HG02840 (cell line): ENCODE measurements at regions not wholly inside any gene's neighbourhood (a gene's known extent, or its start where the extent isn't known, plus 50 kb on each side); places are given as distances from the start of the nearest gene placed in this dataset.
"Not testable (repeated sequence)": the region's sequence is repeated elsewhere in the genome, so short reads cannot be mapped to it uniquely, and the experiment has no call there.

Experiments used
- ATAC-seq: cut with Tn5 transposase; IDR thresholded peaks from one replicate; pipeline ENCODE4 v1.9.1; 2021; ENCODE audit warnings: mild to moderate bottlenecking, moderate library complexity, moderate number of reproducible peaks; ENCODE audit not compliant: unreplicated experiment, low FRiP score

GRCh38 chr2:39879001-39879400, 99.9 kb upstream of the THUMPD2 start:
- ATAC-seq: not testable (repeated sequence)

DNA sequence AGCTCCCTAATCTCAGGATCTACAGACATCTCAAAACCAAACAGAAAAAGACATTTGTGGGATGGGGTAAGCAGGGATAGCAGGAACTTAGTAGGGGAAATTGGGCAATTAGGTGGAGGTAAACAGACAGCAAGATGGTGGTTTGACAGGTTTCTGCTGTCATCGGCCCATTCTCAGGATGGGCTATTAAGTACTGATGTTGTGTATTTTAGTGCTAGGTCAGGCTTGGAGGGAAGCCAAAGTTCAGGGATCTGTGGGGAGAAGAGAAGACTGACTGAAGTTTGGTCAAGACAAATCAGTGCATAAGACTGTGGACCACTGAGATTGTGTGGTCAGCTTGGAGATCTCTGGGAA, 96.8 kb upstream of the THUMPD2 start:
- no peak for ATAC-seq

DNA sequence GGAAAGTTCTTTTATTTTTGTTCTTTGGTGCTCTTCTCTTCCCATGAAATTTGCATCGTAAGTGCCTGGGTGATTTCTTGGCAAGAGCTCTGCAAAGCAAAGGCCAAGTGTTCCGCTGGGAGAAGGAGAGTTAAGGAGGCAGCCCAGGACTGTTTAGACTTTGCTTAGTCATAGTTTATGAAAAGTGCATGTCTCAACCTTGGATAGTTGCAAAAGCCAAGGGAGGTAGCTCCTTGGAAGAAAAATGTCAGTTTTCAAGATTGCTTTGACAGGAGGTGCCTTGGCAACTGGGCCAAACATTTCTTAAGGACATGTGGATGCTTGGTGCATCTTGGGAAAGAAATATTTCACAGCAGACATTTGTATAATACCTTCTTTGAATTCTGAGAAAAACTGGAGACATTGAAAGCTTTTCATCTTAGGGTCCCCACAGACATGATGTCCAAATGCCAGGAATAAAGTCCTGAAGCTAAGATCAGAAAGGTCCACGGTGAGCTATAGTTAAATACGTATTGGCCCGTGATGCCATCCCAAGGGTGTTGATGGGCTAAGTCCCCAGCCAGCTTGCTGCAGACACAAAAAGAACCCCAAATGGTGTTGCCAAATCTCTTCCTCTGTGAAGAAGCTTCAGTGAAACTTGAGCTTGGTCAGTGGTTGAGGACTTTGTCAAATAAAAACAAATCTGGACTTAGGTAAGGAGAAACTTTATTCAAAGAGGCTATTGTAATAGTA, 96.3 kb upstream of the THUMPD2 start:
- ATAC-seq: no peak

DNA sequence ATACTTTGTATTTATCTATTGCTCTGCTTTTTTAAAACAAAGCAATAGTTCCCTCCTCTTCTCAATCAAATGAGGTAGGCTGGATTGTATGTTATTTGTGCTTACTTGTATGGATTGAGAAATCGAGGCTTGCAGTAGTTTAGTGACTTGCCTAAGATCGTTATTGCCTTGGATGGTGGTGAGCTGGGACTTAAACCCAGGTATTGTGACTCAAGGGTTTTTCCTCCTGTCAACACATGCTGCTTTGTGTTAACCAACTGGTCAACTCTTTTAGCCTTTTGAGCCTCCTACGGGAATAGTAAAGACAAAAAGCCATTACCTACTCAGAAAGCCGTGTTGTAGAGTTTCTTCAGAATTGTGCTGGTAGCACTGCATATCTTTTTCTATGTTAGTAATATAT, 95.2 kb upstream of the THUMPD2 start:
- no peak for ATAC-seq

DNA sequence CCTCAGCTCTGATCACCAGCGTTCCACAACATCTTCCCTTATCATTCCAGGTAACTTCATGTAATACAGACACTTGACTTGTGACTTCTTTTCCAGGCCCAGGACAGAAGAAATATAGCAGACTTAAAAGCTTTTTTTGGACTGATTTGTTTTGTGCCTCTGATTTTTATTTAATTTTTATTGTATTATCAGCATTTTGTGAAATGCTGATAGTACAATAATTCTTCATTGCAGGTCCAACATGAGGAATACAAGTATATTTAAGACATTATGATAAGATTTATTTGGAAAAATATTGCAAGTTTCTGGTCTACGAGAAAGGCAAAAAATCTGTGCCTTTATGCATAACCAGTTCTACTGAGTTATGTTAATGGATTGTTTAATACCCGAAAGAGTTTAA, 94.5 kb upstream of the THUMPD2 start:
- ATAC-seq: no peak

DNA sequence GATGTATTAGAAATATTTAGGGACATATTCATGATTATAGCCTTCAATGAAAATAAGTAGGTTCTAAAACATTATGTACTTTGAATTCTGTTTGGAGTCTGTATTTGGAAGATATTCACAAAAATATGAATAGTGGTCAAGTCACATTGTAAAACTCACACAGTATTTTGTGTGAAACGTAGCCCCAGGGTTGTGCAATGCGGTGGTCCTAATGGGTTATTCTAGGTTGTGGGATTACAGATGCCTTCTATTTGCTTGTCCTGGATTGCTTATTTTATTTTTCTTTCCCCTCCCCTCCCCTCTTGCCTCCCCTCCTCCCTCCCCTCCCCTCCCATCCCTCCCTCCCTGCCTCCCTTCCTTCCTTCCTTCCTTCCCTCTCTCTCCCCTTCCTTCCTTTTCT, 93.7 kb upstream of the THUMPD2 start:
- ATAC-seq: no peak

GRCh38 chr2:39871291-39871761, 92.3 kb upstream of the THUMPD2 start:
- no peak for ATAC-seq

DNA sequence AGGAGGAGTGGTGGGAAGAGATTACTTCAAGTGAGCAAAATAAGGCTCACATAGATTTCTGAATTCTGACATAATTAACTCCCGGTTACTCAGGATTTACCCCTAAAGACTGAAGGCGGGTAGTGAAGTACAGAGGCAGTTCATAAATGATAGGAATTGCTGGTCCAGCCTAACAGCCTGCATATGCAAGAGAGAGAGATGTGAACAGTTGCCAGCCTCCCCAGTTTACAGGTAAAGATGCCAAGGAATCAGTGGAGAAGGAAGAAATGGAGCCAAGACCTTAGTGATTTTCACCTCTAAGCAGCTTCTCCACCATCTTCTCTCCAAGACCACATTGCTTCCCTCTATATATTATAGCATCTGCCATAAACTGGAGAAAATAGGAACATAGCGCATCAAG, 91.8 kb upstream of the THUMPD2 start:
- ATAC-seq: no peak

GRCh38 chr2:39867268-39867667, 88.2 kb upstream of the THUMPD2 start:
- ATAC-seq: no peak

GRCh38 chr2:39865751-39866150, 86.7 kb upstream of the THUMPD2 start:
- ATAC-seq: no peak

DNA sequence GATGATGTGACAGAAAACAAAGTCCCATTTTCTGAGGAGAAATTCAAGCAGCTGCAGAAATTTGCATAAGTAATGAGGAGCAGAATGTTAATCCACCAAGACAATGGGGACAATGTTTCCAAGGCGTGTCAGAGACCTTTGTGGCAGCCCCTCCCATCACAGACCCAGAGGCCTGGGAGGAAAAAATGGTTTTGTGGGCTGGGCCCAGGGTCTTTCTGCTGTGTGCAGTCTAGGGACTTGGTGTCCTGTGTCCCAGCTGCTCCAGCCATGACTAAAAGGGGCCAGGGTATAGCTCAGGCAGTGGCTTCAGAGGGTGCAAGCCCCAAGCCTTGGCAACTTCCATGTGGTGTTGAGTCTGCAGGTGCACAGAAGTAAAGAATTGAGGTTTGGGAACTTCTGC, 84.6 kb upstream of the THUMPD2 start:
- not testable (repeated sequence) for ATAC-seq

DNA sequence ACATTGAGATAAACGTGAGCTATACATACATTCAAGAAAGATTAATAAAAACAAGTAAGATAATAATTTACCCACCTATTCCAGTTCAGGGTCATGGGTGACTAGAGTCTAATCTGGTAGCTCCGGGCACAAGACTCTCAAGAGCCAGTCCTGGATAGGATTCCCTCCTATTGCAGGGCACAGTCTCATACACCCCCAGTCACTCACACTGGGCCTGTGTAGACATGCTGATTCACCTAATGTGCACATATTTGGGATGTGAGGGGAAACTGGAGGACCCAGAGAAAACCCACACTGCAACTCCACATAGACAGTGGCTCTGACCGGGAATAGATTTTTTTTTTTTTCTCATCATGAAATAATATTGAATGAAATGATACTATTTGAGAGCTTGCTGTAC, 81.5 kb upstream of the THUMPD2 start:
- no peak for ATAC-seq

- ATAC-seq: no peak
Measured at GRCh38 chr2:39858677-39859076, 79.6 kb upstream of the THUMPD2 start.

DNA sequence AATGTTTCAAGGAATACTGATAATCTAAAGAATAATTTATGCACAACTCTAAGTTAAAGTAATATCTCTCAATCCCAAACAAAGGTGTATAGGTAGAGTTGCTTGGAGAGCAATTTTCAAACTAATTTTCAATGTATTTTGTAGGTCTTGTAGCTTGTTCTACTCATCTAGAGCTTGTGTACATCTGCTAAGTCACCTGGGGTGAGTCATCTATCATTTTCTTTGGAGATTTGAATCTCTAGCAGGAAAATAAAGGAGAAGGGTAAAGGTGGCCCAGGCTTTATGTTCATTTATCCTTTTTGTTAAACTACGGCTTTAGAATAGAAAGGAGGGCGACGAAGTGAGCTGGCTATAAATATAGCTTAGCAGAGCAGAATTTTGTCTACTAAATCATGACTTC, 76.8 kb upstream of the THUMPD2 start:
- no peak for ATAC-seq

- ATAC-seq: no peak
Measured at GRCh38 chr2:39854771-39855170, 75.7 kb upstream of the THUMPD2 start.

DNA sequence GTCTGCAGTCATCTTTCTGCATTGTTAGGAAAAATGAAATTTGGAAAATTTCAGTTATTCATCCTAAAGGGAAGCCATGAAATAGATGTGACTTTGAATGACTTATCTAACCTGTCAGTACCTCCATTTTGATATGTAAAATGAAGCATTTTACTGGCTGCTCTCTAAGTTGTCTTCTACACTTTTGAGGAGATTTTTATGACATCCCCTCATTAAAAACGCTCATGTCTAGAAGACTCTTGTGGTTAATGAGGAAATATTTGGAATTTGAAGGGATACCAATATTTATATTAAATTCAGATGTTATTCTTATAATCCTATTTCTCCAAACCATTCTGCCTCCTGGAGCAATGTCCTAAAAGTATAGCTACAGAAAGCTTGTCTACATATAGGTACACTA, 73.8 kb upstream of the THUMPD2 start:
- no peak for ATAC-seq

GRCh38 chr2:39851651-39852110, 72.6 kb upstream of the THUMPD2 start:
- no peak for ATAC-seq

GRCh38 chr2:39851251-39851650, 72.2 kb upstream of the THUMPD2 start:
- no peak for ATAC-seq

GRCh38 chr2:39849982-39850526, 71.0 kb upstream of the THUMPD2 start:
- no peak for ATAC-seq

GRCh38 chr2:39849064-39849463, 70.0 kb upstream of the THUMPD2 start:
- no peak for ATAC-seq

GRCh38 chr2:39845460-39846146, 66.5 kb upstream of the THUMPD2 start:
- ATAC-seq: no peak
